Amniotic stem cell (primary cell): ENCODE measurements at regions not wholly inside any gene's neighbourhood (a gene's known extent, or its start where the extent isn't known, plus 50 kb on each side); places are given as distances from the start of the nearest gene placed in this dataset.

ENCODE experiments used
- DNase-seq: peaks from one replicate; lab custom pipeline; 2025; lab: John Stamatoyannopoulos, UW

- no peak for DNase-seq
Measured at GRCh38 chr12:74906224-74906623, 303.4 kb downstream of the KCNC2 start.

DNA sequence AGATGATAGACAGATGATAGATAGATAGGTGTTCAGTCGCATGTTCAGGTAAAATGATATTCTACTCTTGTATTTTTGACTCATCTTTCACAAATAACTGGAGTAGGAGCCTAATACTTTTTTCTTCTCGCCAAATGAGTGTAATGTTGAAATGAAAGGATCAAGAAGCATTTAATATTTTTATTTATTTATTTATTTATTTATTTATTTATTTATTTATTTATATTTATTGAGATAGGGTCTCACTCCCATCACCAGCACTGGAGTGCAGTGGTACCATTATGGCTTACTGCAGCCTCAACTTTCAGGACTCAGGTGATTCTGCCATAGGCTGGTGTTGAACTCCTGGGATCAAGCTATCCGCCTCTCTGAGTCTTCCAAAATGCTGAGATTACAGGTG is 298.8 kb downstream of the KCNC2 start:
- DNase-seq: no peak

DNA sequence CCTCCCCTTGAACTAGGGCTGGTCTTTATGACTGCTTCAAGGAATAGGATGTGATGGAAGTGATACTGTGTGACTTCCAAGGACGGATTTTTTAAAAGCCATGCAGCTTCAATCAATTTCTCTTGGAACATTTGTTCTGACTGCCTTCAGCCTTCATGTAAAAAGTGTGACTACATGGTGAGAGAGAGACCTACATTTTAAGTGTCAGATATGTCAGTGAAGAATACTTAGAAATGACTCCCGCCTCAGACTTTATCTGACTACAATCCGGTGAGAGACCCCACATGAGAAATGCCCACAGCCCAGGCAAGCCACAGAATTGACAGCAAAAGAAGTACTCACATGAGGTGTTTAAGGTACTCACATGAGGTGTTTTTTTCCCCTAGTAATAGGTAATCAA is 295.3 kb downstream of the KCNC2 start:
- DNase-seq: no peak

- no peak for DNase-seq
Measured at GRCh38 chr12:74915718-74916117, 293.9 kb downstream of the KCNC2 start.

DNA sequence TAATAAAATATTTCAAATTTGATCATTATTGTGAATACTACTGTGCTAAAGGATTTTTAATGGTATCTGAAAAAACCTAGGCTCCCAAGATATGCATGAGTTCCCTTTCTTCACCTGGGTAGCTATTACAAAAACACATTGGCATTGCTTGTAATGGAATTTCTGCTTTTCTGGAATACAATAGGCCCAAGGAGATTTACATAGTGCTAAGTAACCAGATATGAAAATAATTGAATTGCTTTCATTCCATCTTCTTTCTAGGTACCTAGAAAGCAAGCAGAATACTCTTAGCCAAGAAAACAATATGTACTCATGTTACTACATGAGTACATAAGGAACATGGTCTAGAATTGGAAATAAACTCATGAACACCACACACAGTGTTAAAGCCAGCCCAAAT is 291.9 kb downstream of the KCNC2 start:
- DNase-seq: no peak

GRCh38 chr12:74918291-74918690 is 291.3 kb downstream of the KCNC2 start:
- DNase-seq: no peak

- DNase-seq: no peak
Measured at GRCh38 chr12:74922117-74922516, 287.5 kb downstream of the KCNC2 start.

GRCh38 chr12:74922642-74923041 is 287.0 kb downstream of the KCNC2 start:
- DNase-seq: no peak

DNA sequence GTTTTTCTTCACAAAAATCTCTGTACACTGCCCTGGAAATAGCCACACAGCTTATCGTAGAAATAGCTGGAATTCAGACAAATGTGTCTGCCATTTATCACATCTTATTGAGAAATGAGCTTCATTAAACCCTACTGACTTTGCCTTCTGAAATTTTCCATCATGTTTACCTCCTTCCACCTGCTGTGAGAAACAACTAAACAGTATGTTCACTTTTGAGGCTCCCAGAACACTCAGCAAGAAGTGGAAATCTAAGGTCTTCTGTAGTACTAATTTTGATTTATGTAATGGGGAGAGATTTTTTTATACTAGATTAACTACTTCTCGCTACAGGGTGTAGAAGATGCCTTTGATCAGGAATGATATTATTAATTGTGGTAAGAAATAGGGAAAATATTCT is 268.0 kb downstream of the KCNC2 start:
- DNase-seq: no peak

DNA sequence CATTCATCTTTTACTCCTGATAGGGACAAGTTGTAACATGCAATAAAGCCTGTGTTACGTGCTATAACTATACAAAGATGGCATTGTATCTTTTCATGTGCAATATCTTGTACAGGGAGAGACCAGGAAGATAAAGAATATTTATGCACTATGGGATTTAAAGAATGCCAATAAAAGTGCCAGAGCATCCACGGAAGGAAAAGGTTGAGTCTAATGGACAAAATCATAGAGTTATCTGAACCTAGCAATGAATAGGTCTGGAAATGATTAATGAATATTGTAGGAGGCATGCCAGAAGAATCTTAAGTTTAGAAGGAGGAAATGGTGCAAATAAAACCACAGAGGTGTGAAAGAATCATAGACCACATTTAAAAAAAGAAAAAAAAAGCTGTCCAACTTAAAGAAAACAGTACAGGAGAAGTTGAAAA is 263.9 kb downstream of the KCNC2 start:
- no peak for DNase-seq

GRCh38 chr12:74953697-74954096 is 255.9 kb downstream of the KCNC2 start:
- DNase-seq: no peak

GRCh38 chr12:74957231-74957630 is 252.4 kb downstream of the KCNC2 start:
- DNase-seq: no peak

DNA sequence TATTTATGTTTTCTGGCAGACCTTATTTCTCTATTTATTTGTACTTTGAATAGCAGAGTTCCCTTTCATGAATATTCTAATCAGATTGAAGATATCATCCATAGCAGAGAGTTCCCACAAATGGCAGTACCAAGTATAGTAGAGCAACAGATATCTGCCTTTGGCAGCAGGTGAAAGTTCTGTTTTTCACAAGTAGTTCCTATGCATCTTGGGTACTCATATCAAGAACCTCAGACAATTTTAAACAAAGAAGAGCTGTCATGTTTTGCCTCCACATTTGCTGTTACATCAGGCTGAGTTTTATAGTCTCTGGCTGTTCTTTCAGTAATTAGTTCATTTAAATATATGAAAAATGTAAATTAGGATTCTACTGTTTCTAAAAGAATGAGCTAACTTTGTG is 252.0 kb downstream of the KCNC2 start:
- no peak for DNase-seq

DNA sequence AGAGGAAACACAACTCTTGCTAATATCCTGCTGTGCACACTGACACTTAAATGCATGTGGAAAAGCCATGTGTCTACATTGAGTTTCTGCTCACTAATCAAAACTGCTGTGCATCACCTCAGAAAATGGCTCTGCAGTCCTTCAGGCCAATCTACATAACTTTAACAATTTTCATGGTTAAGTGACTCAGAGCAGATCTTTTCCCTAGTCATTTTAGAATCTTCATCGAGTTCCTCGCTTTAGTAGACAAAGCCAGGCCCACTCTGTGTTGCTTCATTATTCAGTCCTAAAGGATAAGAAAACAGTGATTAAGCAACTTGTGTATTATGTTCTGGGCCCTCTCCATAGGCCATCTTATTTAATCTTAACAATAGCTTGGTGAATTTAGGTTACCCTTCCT is 250.0 kb downstream of the KCNC2 start:
- DNase-seq: no peak

GRCh38 chr12:74963304-74963703 is 246.3 kb downstream of the KCNC2 start:
- DNase-seq: no peak

DNA sequence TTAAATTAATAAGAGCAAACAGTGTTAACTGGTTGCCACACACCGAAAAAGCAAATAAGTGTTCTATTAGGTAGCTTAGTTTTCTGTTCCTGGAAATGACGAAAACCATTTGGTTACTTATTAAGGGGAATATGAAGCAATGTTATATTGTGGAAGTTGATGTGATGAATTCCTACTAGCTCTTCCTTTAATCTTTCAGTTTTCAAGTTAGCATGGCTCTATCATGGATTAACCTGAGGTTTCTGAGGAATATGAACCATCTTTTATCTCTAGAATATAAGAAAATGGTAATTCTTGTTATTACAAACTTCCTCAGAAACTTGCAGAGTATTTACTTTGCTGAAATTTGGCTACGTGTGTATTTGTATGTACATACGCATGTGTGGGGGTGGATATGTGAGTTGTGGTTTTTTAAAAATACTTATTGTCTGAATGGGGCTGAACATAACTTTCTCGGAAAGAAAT is 245.7 kb downstream of the KCNC2 start:
- no peak for DNase-seq

GRCh38 chr12:74964390-74964789 is 245.2 kb downstream of the KCNC2 start:
- DNase-seq: no peak

DNA sequence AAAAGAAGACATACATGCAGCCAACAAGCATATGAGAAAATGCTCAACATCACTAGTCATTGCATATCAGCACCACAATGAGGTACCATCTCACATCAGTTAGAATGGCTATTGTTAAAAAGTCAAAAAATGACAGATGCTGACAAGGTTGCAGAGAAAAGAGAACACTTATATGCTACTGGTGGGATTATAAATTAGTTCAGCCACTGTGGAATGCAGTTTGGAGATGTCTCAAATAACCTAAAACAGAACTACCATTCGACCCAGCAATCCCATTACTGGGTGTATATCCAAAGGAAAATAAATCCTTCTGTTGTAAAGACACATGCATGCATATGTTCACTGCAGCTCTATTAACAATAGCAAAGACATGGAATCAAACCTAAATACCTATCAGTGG is 238.4 kb downstream of the KCNC2 start:
- no peak for DNase-seq

DNA sequence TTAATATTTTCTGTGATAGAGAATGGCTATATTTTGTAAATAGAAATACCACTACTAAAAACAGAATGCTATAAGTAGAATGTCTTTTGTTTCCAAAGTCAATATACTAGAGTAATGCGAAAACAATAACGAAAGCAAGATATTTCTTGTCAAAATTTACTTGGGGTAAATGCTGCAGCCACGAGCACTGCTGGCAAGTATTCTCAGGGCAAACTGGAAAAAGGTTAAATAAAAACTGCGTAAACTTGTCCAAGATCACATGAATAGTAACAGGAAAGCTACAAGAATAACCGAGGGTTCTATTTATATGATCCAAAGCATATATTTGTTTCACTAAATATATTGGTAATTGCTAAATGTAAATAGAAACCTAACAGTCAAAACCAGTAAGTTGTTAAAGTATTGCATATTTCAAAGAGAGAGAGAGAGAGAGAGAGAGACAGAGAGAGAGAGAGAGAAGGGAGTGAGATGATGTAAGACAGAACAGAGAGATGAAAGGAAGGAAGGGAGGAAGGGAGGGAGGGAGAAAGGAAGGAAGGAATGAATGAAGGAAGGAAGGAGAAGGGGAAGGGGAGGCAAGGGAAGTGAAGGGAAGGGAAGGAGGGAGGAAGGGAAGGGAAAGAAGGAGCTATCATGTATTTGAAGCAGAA is 231.7 kb downstream of the KCNC2 start:
- DNase-seq: no peak

GRCh38 chr12:74980510-74980909 is 229.1 kb downstream of the KCNC2 start:
- no peak for DNase-seq

DNA sequence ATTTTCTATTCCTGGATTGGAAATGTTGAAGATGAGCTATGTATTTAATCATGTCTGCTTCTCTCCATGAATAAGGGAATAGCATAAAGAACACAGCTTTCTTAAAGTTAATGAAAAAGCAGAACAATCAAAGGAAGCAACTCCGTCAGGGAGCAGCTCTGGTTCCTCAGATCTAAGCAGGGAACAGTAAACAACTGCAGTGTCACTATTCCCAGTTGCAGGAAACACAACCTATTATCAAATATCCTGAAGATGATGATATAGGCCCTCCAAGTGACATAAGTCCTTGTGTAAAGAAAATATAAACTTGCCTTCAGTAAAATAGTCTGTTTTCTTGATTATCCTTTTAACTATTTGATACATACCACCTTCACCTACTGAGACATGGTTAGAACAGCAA is 228.1 kb downstream of the KCNC2 start:
- DNase-seq: no peak

GRCh38 chr12:74983917-74984316 is 225.7 kb downstream of the KCNC2 start:
- DNase-seq: no peak

GRCh38 chr12:74984631-74985030 is 225.0 kb downstream of the KCNC2 start:
- DNase-seq: no peak

DNA sequence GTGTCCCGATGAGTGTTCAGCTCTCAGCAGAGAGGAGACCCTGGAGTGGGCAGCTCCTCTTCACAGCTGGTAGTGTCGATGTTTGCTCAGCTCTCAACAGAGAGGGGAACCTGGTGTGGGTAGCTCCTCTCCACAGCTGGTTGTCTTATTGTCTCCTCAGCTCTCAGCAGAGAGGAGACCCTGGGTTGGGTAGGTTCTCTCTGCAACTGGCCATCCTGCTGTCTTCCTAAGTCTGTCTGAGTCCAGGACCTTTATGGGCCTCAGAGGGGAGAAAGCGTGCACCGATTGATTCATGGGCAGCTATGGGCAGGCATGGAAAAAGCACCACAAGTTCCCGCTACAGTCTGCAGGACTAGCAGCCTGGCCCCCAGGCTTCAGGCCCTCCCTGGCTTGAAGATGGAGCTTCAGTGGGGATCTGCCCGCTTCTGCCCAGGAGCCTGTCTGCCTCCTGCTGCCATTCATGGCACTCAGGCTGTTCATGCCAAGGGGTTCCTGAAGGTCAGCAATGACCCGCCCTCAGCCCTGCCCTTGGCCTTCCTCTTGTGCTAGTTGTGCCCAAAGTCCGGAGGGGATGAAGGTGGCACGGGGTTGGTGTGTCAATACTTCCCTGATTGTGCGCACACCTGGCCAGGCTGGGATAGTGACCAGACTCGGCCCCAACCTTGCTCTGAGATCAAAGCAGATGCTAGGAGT is 224.2 kb downstream of the KCNC2 start:
- no peak for DNase-seq
